OCI-LY7 (cell line): ENCODE measurements at regions not wholly inside any gene's neighbourhood (a gene's known extent, or its start where the extent isn't known, plus 50 kb on each side); places are given as distances from the start of the nearest gene placed in this dataset.
"Not testable (repeated sequence)": the region's sequence is repeated elsewhere in the genome, so short reads cannot be mapped to it uniquely, and the experiment has no call there.

Experiments used
- BruUV-seq: library from RNA; stranded (reverse); fragments of 400-500 nt; replicated peaks from 2 replicates; lab custom pipeline; 2021; lab: Mats Ljungman, UMichigan
- CTCF ChIA-PET: fragments of 300-600 bp; sonication (Branson Sonifier 250); formaldehyde crosslinking; loops from one replicate; lab custom pipeline; 2022; ENCODE audit warnings: antibody characterized with exemption; ENCODE audit not compliant: unreplicated experiment; lab: Charles Lee
- POLR2A ChIA-PET: fragments of 300-600 bp; sonication (Branson Sonifier 250); formaldehyde crosslinking; loops from one replicate; lab custom pipeline; 2022; ENCODE audit warnings: antibody characterized with exemption; lab: Charles Lee
- DNase-seq: peaks from one replicate; pipeline ENCODE4 v3.0.0-alpha.2; 2015; ENCODE audit warnings: low spot score
- H2AFZ ChIP-seq: fragments of 200-600 bp; sonication (generic), shearing (Covaris generic); 2 replicates; pipeline ENCODE4 v1.6.1; 2014; ENCODE audit warnings: mild to moderate bottlenecking, antibody characterized with exemption, low read length, moderate library complexity
- H3K27ac ChIP-seq: fragments of 200-600 bp; sonication (generic); 2 replicates; pipeline ENCODE4 v1.5.1; 2014; ENCODE audit warnings: mixed run types, low read depth, mild to moderate bottlenecking, moderate library complexity, low read length, inconsistent platforms; ENCODE audit not compliant: poor library complexity, severe bottlenecking
- H3K36me3 ChIP-seq: fragments of 200-600 bp; sonication (generic); 2 replicates; pipeline ENCODE4 v1.6.1; 2014; ENCODE audit warnings: mild to moderate bottlenecking, antibody characterized with exemption, low read length, moderate library complexity, mixed read lengths; ENCODE audit not compliant: insufficient read depth
- H3K4me1 ChIP-seq: fragments of 200-600 bp; sonication (generic); 2 replicates; pipeline ENCODE4 v1.5.1; 2014; ENCODE audit warnings: mild to moderate bottlenecking, low read length; ENCODE audit not compliant: insufficient read depth, poor library complexity, severe bottlenecking
- H3K4me2 ChIP-seq: fragments of 200-600 bp; sonication (generic); 2 replicates; pipeline ENCODE4 v1.6.1; 2014; ENCODE audit warnings: mild to moderate bottlenecking, low read length
- H3K4me3 ChIP-seq: fragments of 200-600 bp; sonication (generic); 2 replicates; pipeline ENCODE4 v1.5.1; 2014; ENCODE audit warnings: mild to moderate bottlenecking, low read depth, low read length; ENCODE audit not compliant: poor library complexity, severe bottlenecking
- H3K79me2 ChIP-seq: fragments of 200-600 bp; sonication (generic); 2 replicates; pipeline ENCODE4 v1.6.1; 2016; ENCODE audit warnings: low read depth, mild to moderate bottlenecking, low read length, moderate library complexity, mixed read lengths; ENCODE audit not compliant: insufficient read depth
- H3K9me2 ChIP-seq: fragments of 200-600 bp; sonication (generic); 2 replicates; pipeline ENCODE4 v1.6.1; 2016; ENCODE audit warnings: mild to moderate bottlenecking, low read length, mixed read lengths; ENCODE audit not compliant: insufficient read depth
- H3K9me3 ChIP-seq: fragments of 200-600 bp; sonication (generic); 2 replicates; pipeline ENCODE4 v1.6.1; 2014; ENCODE audit warnings: mild to moderate bottlenecking, mixed run types, low read length, mixed read lengths
- H4K20me1 ChIP-seq: fragments of 200-600 bp; sonication (generic); 2 replicates; pipeline ENCODE4 v1.6.1; 2014; ENCODE audit warnings: mild to moderate bottlenecking, antibody characterized with exemption, low read length, moderate library complexity, mixed read lengths; ENCODE audit not compliant: insufficient read depth
- CTCF ChIP-seq: fragments of 200-600 bp; sonication (generic); conservative IDR thresholded peaks from 2 replicates; pipeline ENCODE4 v1.5.1; 2014; ENCODE audit warnings: mild to moderate bottlenecking, antibody characterized with exemption, low read length, moderate library complexity, mixed read lengths
- EZH2phosphoT487 ChIP-seq: fragments of 200-600 bp; sonication (generic); IDR thresholded peaks from 2 replicates; pipeline ENCODE4 v1.6.1; 2018; ENCODE audit warnings: low read depth, borderline replicate concordance, mild to moderate bottlenecking, mixed run types, antibody characterized with exemption, low read length, moderate library complexity, mixed read lengths
- intact Hi-C: fragments of 100-400 bp; cut with micrococcal nuclease; formaldehyde crosslinking; loops from one replicate; pipeline ENCODE4 v1.10.0; 2022; ENCODE audit not compliant: unreplicated experiment

- no peak overlapping the region for H3K4me3 ChIP-seq
- TF ChIP-seq EZH2phosphoT487 = no peak
- no peak for TF ChIP-seq CTCF
These were observed 333.9 kb upstream of the ARPP21 start for GRCh38 chr3:35305406-35305805.

GRCh38 chr3:35307296-35307695, 332.0 kb upstream of the ARPP21 start:
- TF ChIP-seq CTCF = no peak
- no peak for TF ChIP-seq EZH2phosphoT487
- Histone ChIP-seq H3K79me2 (no peaks in the 10 kb centered on the region), H3K4me2 (no peak overlapping the region), H3K36me3 (no peaks in the 10 kb centered on the region), H2AFZ (no peak overlapping the region), H4K20me1 (no peaks in the 10 kb centered on the region), H3K4me3 (no peak overlapping the region), H3K9me2 (no peaks in the 10 kb centered on the region), H3K9me3 (no peaks in the 10 kb centered on the region), H3K4me1 (no peaks in the 10 kb centered on the region), H3K27ac (no peak overlapping the region)
- no peak for DNase-seq
- POLR2A ChIA-PET = no interaction called here
- intact Hi-C loops = no loop called here
- BruUV-seq = no TSS peak
- CTCF ChIA-PET = no interaction called here

More at GRCh38 chr3:35305406-35305805, 333.9 kb upstream of the ARPP21 start:
- Histone ChIP-seq H3K4me2 (no peak overlapping the region), H3K79me2 (no peaks in the 10 kb centered on the region), H4K20me1 (no peaks in the 10 kb centered on the region), H3K9me2 (no peaks in the 10 kb centered on the region), H3K36me3 (no peaks in the 10 kb centered on the region), H3K9me3 (no peaks in the 10 kb centered on the region), H2AFZ (no peak overlapping the region), H3K4me1 (no peaks in the 10 kb centered on the region), H3K27ac (no peak overlapping the region)
- POLR2A ChIA-PET = interaction anchor here (0.5 kb wide), 1 partner anchor 11 kb away, joined by 3 read pairs; no protein-coding TSS in a partner anchor
- intact Hi-C loops = no loop called here
- no TSS peak for BruUV-seq
- no peak for DNase-seq
- CTCF ChIA-PET = no interaction called here

GRCh38 chr3:35316841-35317240, 322.5 kb upstream of the ARPP21 start:
- H3K27ac ChIP-seq, BruUV-seq, H3K4me1 ChIP-seq, H3K36me3 ChIP-seq, H3K4me3 ChIP-seq, H3K4me2 ChIP-seq, H3K9me2 ChIP-seq, H3K79me2 ChIP-seq, H4K20me1 ChIP-seq, H2AFZ ChIP-seq, H3K9me3 ChIP-seq, CTCF ChIA-PET, DNase-seq, intact Hi-C loops: not testable (repeated sequence)
- POLR2A ChIA-PET = interaction anchor here (0.6 kb wide), 1 partner anchor 12 kb away, joined by 4 read pairs; no protein-coding TSS in a partner anchor
